ENCODE measurements at regions not wholly inside any gene's neighbourhood (a gene's known extent, or its start where the extent isn't known, plus 50 kb on each side); places are given as distances from the start of the nearest gene placed in this dataset.

DNA sequence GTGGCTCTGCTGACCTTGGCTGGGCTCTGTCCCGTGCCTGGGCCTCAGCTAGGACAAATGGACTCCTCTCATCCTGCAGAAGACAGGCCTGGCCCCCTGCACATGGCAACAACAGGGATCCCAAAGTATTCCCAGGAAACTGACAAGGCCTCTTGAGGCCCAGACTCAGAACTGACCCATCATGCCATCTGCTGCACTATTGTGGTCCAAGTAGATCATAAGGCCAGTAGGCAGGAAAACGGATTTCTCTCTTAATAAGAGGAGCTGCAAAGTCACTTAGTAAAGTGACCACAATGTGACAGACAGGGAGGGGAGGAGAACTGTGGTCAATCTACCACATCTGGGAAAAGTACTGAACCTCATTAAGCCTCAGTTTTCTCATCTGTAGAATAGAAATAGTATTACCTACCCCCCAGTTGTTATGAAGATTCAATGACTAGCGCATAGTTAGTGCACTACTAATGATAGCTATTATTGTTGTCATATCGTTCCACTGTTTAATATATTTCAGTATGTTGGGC lies 62.1 kb upstream of the TNRC6A start:
- Mint-ChIP-seq H3K4me1 (peaks cover 0 to 29% (median 0%) of the 10 kb centered on the region in 7 donors), H3K27me3 (peaks cover 4 to 32% (median 15%) of the 10 kb centered on the region in 5 donors), H3K4me3 (no peak overlapping the region), H3K9me3 (peaks cover 0 to 3% (median 0%) of the 10 kb centered on the region in 11 donors), H3K36me3 (no peaks in the 10 kb centered on the region), H3K27ac (no peak overlapping the region)
- Histone ChIP-seq H3K4me1 (ENCODE audit: control insufficient read depth in 2 of 2, insufficient read depth in 2 of 2, low read length in 2 of 2) (no peaks in the 10 kb centered on the region), H3K36me3 (ENCODE audit: control insufficient read depth in 2 of 3, insufficient read depth in 3 of 3, low read length in 3 of 3) (no peaks in the 10 kb centered on the region), H3K9me3 (ENCODE audit: control insufficient read depth in 2 of 3, low read length in 3 of 3) (no peaks in the 10 kb centered on the region), H3K4me3 (ENCODE audit: low read length) (no peak overlapping the region), H3K27ac (ENCODE audit: low read depth, low read length) (no peak overlapping the region), H3K27me3 (ENCODE audit: control insufficient read depth in 2 of 2, insufficient read depth in 2 of 2, low read length in 2 of 2) (no peaks in the 10 kb centered on the region)
- DNase-seq (no peak), ATAC-seq (no peak)
- POLR2A ChIA-PET: no interaction called here
- CTCF ChIA-PET: no interaction called here
- intact Hi-C loops (cut with micrococcal nuclease): loop anchor here in 1 of 2 donors (10.0 kb wide), 1 partner anchor 123 kb away; no protein-coding TSS in a partner anchor

DNA sequence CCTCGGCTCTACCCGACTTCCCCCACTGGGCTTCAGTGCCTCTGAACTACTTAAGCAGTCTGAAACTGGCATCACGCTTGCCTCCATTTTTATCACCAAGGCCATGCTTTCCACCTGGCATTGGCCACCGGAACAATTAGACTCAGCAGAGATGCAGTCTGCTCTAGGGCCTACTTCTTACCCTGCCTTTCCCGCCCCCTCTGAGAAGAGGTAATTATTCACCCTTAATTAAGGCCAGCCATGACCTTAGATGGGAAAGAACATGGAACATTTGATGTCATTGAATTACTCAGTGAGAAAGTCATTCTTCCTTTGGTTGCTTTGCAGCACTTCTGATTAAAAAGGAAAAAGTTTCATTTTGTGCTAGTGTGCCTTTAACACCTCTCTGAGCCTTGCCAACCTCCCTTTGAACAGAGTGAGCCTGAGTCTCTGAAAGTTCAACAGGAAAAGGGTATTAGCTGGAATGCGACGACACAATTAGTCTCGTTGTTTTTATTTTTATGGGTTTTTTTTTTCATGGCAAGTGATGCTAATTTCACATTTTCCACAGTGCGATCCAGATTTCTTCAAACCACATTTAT lies 60.9 kb upstream of the TNRC6A start:
- Histone ChIP-seq H3K27ac (ENCODE audit: low read depth, low read length) (no peak overlapping the region), H3K27me3 (ENCODE audit: control insufficient read depth in 2 of 2, insufficient read depth in 2 of 2, low read length in 2 of 2) (no peaks in the 10 kb centered on the region), H3K9me3 (ENCODE audit: control insufficient read depth in 2 of 3, low read length in 3 of 3) (no peaks in the 10 kb centered on the region), H3K4me3 (ENCODE audit: low read length) (no peak overlapping the region), H3K36me3 (ENCODE audit: control insufficient read depth in 2 of 3, insufficient read depth in 3 of 3, low read length in 3 of 3) (no peaks in the 10 kb centered on the region), H3K4me1 (ENCODE audit: control insufficient read depth in 2 of 2, insufficient read depth in 2 of 2, low read length in 2 of 2) (no peaks in the 10 kb centered on the region)
- peaks cover 0 to 20% (median 0%) of the 10 kb centered on the region in 7 donors for H3K4me1 Mint-ChIP-seq
- peaks cover 0 to 3% (median 0%) of the 10 kb centered on the region in 11 donors for H3K9me3 Mint-ChIP-seq
- peaks cover 4 to 27% (median 12%) of the 10 kb centered on the region in 5 donors for H3K27me3 Mint-ChIP-seq
- H3K4me3 Mint-ChIP-seq: no peak overlapping the region
- DNase-seq (peak in 1 of 9 donors; percentile 41), ATAC-seq (no peak)
- POLR2A ChIA-PET: no interaction called here
- H3K36me3 Mint-ChIP-seq: no peaks in the 10 kb centered on the region
- H3K27ac Mint-ChIP-seq: no peak overlapping the region
- intact Hi-C loops (cut with micrococcal nuclease): loop anchor here in 1 of 2 donors (10.0 kb wide), 1 partner anchor 124 kb away; no protein-coding TSS in a partner anchor
- CTCF ChIA-PET: no interaction called here

DNA sequence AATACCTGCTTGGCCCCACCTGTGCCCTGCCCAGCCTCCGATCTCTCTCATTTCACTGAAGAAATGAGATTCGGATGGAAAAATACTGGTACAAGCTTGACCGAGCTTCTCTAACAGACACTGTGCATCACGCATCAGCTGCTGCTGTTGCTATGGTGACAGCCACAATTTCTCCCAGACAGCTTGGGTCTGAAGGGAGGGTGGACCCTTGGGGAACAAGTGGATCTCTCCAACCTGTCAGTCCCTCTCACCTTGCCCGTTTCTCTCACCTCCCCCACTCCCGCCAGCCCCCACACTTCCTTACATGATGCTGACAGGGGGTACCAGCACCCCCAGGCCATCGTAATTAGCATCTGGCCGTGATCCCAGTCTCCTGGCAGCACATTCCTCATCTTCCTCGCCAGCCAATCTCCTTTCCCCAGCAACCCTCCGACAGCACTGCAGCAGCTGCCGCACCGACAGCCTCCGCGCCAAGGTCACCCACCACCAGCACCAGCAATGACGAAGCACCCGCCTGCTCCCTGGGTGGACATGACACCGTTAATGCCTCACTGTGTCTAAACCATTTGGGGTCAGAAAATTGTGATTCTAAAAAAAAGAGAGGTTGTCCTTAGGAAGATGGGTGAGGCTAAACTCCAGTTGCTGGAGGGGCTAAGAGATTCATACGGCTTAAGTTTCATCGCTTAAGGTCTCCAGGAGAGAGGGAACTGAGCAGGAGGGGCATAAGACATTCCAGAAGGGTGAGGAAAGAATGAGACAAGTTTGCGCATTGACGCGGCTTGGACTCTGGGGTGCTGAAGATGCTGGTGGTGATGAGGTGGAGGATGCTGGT lies 58.6 kb upstream of the TNRC6A start:
- CTCF ChIA-PET: no interaction called here
- Histone ChIP-seq H3K9me3 (ENCODE audit: control insufficient read depth in 2 of 3, low read length in 3 of 3) (no peaks in the 10 kb centered on the region), H3K27ac (ENCODE audit: low read depth, low read length) (no peak overlapping the region), H3K36me3 (ENCODE audit: control insufficient read depth in 2 of 3, insufficient read depth in 3 of 3, low read length in 3 of 3) (no peaks in the 10 kb centered on the region), H3K27me3 (ENCODE audit: control insufficient read depth in 2 of 2, insufficient read depth in 2 of 2, low read length in 2 of 2) (no peaks in the 10 kb centered on the region), H3K4me1 (ENCODE audit: control insufficient read depth in 2 of 2, insufficient read depth in 2 of 2, low read length in 2 of 2) (no peaks in the 10 kb centered on the region), H3K4me3 (ENCODE audit: low read length) (no peak overlapping the region)
- DNase-seq (no peak), ATAC-seq (no peak)
- H3K9me3 Mint-ChIP-seq: peaks cover 0 to 3% (median 0%) of the 10 kb centered on the region in 11 donors
- intact Hi-C loops (cut with micrococcal nuclease): no loop called here
- H3K36me3 Mint-ChIP-seq: no peaks in the 10 kb centered on the region
- H3K27me3 Mint-ChIP-seq: peaks cover 4 to 17% (median 12%) of the 10 kb centered on the region in 5 donors
- POLR2A ChIA-PET: no interaction called here
- H3K27ac Mint-ChIP-seq: no peak overlapping the region
- H3K4me3 Mint-ChIP-seq: no peak overlapping the region
- H3K4me1 Mint-ChIP-seq: peaks cover 0 to 14% (median 0%) of the 10 kb centered on the region in 7 donors

- H3K4me1 ChIP-seq (ENCODE audit: control insufficient read depth in 2 of 2, insufficient read depth in 2 of 2, low read length in 2 of 2): no peaks in the 10 kb centered on the region
- H3K4me3 ChIP-seq (ENCODE audit: low read length): no peak overlapping the region
- Mint-ChIP-seq H3K27ac (no peak overlapping the region), H3K9me3 (peaks cover 0 to 3% (median 0%) of the 10 kb centered on the region in 11 donors), H3K36me3 (no peaks in the 10 kb centered on the region), H3K4me1 (peaks cover 0 to 14% (median 0%) of the 10 kb centered on the region in 7 donors), H3K27me3 (peaks cover 4 to 16% (median 12%) of the 10 kb centered on the region in 5 donors), H3K4me3 (no peak overlapping the region)
- DNase-seq: no peak
- POLR2A ChIA-PET: no interaction called here
- H3K36me3 ChIP-seq (ENCODE audit: control insufficient read depth in 2 of 3, insufficient read depth in 3 of 3, low read length in 3 of 3): no peaks in the 10 kb centered on the region
- H3K27ac ChIP-seq (ENCODE audit: low read depth, low read length): no peak overlapping the region
- ATAC-seq: no peak
- H3K27me3 ChIP-seq (ENCODE audit: control insufficient read depth in 2 of 2, insufficient read depth in 2 of 2, low read length in 2 of 2): no peaks in the 10 kb centered on the region
- CTCF ChIA-PET: no interaction called here
- intact Hi-C loops (cut with micrococcal nuclease): no loop called here
- no peaks in the 10 kb centered on the region for H3K9me3 ChIP-seq (ENCODE audit: control insufficient read depth in 2 of 3, low read length in 3 of 3)
These were observed 57.9 kb upstream of the TNRC6A start for GRCh38 chr16:24671455-24671954.

DNA sequence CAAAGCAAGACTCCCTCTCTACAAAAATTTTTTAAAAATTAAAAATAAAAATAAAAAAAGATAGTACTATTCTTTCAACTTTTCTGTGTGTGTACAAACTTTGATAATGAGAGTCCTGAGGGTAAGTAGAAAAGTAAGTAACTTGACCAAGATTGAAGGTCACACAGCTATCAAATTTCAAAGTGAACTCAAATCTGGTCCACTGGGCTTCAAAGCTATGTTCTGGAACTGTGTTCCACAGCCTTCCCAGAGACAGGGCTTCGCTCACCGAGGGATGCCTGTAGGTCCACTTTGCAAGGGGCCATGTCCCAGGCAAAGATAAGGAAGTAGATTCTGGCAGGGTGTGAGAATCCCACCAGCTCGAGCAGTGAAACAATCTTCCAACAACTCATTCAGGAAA lies 56.3 kb upstream of the TNRC6A start:
- H3K27ac ChIP-seq (ENCODE audit: low read depth, low read length): no peak overlapping the region
- DNase-seq (no peak), ATAC-seq (no peak)
- POLR2A ChIA-PET: no interaction called here
- CTCF ChIA-PET: no interaction called here
- intact Hi-C loops (cut with micrococcal nuclease): no loop called here
- no peaks in the 10 kb centered on the region for H3K36me3 ChIP-seq (ENCODE audit: control insufficient read depth in 2 of 3, insufficient read depth in 3 of 3, low read length in 3 of 3)
- Mint-ChIP-seq H3K36me3 (no peaks in the 10 kb centered on the region), H3K9me3 (peaks cover 0 to 3% (median 0%) of the 10 kb centered on the region in 11 donors), H3K4me1 (peaks cover 0 to 11% (median 0%) of the 10 kb centered on the region in 7 donors), H3K27ac (no peak overlapping the region), H3K27me3 (peaks cover 4 to 23% (median 18%) of the 10 kb centered on the region in 5 donors), H3K4me3 (no peak overlapping the region)
- no peaks in the 10 kb centered on the region for H3K9me3 ChIP-seq (ENCODE audit: control insufficient read depth in 2 of 3, low read length in 3 of 3)
- no peaks in the 10 kb centered on the region for H3K4me1 ChIP-seq (ENCODE audit: control insufficient read depth in 2 of 2, insufficient read depth in 2 of 2, low read length in 2 of 2)
- no peaks in the 10 kb centered on the region for H3K27me3 ChIP-seq (ENCODE audit: control insufficient read depth in 2 of 2, insufficient read depth in 2 of 2, low read length in 2 of 2)
- H3K4me3 ChIP-seq (ENCODE audit: low read length): no peak overlapping the region

GRCh38 chr16:24674877-24675276 lies 54.6 kb upstream of the TNRC6A start:
- no peak for ATAC-seq
- H3K36me3 ChIP-seq (ENCODE audit: control insufficient read depth in 2 of 3, insufficient read depth in 3 of 3, low read length in 3 of 3): no peaks in the 10 kb centered on the region
- no peaks in the 10 kb centered on the region for H3K4me1 ChIP-seq (ENCODE audit: control insufficient read depth in 2 of 2, insufficient read depth in 2 of 2, low read length in 2 of 2)
- Mint-ChIP-seq H3K9me3 (peaks cover 0 to 3% (median 0%) of the 10 kb centered on the region in 11 donors), H3K4me3 (no peak overlapping the region), H3K36me3 (no peaks in the 10 kb centered on the region), H3K27ac (no peak overlapping the region), H3K4me1 (peaks cover 0 to 4% (median 0%) of the 10 kb centered on the region in 7 donors), H3K27me3 (peaks cover 4 to 23% (median 18%) of the 10 kb centered on the region in 5 donors)
- intact Hi-C loops (cut with micrococcal nuclease): no loop called here
- H3K27me3 ChIP-seq (ENCODE audit: control insufficient read depth in 2 of 2, insufficient read depth in 2 of 2, low read length in 2 of 2): no peaks in the 10 kb centered on the region
- no peak overlapping the region for H3K27ac ChIP-seq (ENCODE audit: low read depth, low read length)
- no peaks in the 10 kb centered on the region for H3K9me3 ChIP-seq (ENCODE audit: control insufficient read depth in 2 of 3, low read length in 3 of 3)
- DNase-seq: no peak
- ChIA-PET POLR2A (no interaction called here), CTCF (no interaction called here)
- H3K4me3 ChIP-seq (ENCODE audit: low read length): no peak overlapping the region

Data from naive thymus-derived CD4-positive, alpha-beta T cell (primary cell).